ENCODE measurements at regions not wholly inside any gene's neighbourhood (a gene's known extent, or its start where the extent isn't known, plus 50 kb on each side); places are given as distances from the start of the nearest gene placed in this dataset.
"Not testable (repeated sequence)": the region's sequence is repeated elsewhere in the genome, so short reads cannot be mapped to it uniquely, and the experiment has no call there.

DNA sequence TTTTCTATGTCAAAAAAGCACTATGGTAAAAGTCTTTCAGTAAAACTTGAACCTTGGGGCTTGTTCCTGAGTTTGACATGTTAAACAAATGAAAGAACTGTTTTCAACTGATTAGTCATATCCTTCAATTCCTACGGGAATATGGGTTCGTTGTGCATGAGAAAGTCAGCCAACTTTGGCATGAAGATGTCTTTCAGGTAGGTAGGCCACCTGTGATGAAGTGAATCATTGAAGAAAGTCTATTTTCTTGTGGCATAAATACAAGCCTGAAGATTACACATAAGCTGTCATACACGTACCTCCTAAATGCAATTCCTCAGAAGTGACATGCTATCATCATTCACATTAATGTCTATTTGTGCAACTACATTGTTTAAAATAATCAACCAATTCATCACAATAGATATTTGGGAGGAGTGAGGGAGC is 513.0 kb downstream of the IRS2 start:
- DNase-seq (ENCODE audit: low spot score), result no peak
- intact Hi-C loops (cut with DNase I), result no loop called here

- intact Hi-C loops (cut with DNase I), result no loop called here
- no peak for DNase-seq (ENCODE audit: low spot score)
Observed at GRCh38 chr13:109272595-109273325, 513.6 kb downstream of the IRS2 start.

DNA sequence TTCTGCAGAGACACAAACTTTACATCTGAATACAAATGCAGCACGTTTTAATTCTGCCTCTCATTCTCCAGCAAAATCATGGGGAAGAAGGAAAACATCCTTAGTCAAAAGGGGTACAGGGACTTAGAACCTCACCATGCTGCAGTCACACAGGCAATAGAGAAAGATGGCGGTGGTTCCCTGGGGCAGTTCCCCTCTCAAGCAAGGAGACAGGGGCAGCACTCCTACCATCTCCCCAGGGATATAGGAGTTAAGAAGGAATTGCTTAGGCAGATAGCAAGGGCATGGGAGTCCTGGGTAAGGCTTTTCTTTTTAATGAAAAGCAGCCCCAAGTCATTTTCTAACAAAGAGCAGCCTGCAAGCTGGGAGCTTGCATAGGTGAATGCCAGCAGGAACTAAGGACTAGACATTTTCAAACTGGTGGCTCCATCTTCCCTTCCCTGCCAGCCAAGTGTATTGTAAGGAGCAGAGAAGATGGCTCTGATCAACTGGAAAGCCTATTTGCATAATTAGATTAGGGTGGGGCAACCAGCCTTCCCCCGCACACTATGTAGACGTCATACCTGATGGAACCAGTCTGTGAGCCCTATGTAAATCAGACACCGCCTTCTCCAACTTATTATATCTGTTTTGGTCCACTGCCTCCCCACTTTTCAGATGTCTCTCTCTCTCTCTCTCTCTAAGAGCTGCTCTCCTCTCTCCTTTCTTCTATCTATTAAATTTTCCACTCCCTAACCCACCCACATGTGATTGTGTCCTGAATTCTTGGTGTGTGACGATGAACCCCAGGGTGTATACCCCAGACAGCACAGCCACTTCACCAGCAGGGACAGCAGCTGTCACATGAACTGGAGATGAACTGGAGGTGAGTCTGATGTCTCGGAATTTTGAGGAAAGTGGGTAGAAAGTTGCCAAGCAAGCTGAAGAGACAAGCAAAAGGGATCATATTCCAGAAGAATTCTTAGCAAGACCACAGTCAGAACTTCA is 514.5 kb downstream of the IRS2 start:
- intact Hi-C loops (cut with DNase I), result no loop called here
- DNase-seq (ENCODE audit: low spot score), result no peak

GRCh38 chr13:109271061-109271460 is 515.3 kb downstream of the IRS2 start:
- no peak for DNase-seq (ENCODE audit: low spot score)
- intact Hi-C loops (cut with DNase I), result no loop called here

- intact Hi-C loops (cut with DNase I); DNase-seq (ENCODE audit: low spot score): not testable (repeated sequence)
Observed at GRCh38 chr13:109269381-109269780, 517.0 kb downstream of the IRS2 start.

- intact Hi-C loops (cut with DNase I); DNase-seq (ENCODE audit: low spot score): not testable (repeated sequence)
Observed at GRCh38 chr13:109268492-109268891, 517.9 kb downstream of the IRS2 start.

GRCh38 chr13:109267400-109267799 is 519.0 kb downstream of the IRS2 start:
- DNase-seq (ENCODE audit: low spot score); intact Hi-C loops (cut with DNase I): not testable (repeated sequence)

- DNase-seq (ENCODE audit: low spot score); intact Hi-C loops (cut with DNase I): not testable (repeated sequence)
Observed at GRCh38 chr13:109265438-109265742, 521.0 kb downstream of the IRS2 start.

DNA sequence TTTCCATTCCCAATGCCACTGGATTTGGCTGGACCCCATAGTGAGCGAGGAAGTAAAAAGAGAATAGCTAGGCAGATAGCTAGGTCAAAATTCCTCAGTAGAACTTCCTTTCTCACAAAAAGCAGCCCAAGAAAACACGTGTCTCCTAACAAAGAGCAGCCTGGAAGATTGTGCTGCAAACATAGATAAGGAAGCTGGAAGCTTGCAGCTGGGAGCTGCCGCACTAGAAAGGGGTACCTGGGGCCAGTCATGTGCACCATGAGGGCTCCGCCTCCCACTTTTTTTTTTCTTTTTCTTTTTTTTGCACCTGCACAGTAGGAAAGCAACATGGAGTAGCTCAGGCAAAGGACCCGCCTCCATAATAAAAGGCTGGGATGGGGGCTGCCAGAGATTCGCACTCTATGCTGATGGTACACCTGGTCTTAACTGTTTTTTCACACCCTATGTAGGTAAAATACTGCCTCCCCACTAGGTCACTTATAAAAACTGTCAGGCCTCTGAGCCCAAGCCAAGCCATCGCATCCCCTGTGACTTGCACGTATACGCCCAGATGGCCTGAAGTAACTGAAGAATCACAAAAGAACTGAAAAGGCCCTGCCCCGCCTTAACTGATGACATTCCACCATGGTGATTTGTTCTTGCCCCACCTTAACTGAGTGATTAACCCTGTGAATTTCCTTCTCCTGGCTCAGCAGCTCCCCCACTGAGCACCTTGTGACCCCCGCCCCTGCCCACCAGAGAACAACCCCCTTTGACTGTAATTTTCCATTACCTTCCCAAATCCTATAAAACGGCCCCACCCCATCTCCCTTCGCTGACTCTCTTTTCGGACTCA is 521.6 kb downstream of the IRS2 start:
- DNase-seq (ENCODE audit: low spot score); intact Hi-C loops (cut with DNase I): not testable (repeated sequence)

DNA sequence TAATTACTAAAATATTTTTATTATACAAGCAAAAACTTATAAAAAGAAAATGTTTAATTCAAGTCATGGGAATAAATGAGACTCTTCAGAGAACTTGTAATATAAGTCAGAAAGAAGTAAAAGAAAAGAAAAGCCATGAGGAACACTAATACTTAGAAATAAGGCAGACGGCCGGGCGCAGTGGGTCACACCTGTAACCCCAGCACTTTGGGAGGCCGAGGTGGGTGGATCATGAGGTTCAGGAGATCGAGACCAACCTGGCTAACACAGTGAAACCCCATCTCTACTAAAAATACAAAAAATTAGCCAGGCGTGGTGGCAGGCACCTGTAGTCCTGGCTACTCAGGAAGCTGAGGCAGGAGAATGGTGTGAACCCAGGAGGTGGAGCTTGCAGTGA is 528.6 kb downstream of the IRS2 start:
- DNase-seq (ENCODE audit: low spot score), result not testable (repeated sequence)
- intact Hi-C loops (cut with DNase I), result loop anchor here (10.0 kb wide), 1 partner anchor 877 kb away; no protein-coding TSS in a partner anchor

Measured in cardiac septum (tissue), 1 donor.